GM19463 (cell line): ENCODE measurements at regions not wholly inside any gene's neighbourhood (a gene's known extent, or its start where the extent isn't known, plus 50 kb on each side); places are given as distances from the start of the nearest gene placed in this dataset.
"Not testable (repeated sequence)": the region's sequence is repeated elsewhere in the genome, so short reads cannot be mapped to it uniquely, and the experiment has no call there.

Source experiments
- ATAC-seq: cut with Tn5 transposase; IDR thresholded peaks from one replicate; pipeline ENCODE4 v1.9.1; 2021; ENCODE audit warnings: mild to moderate bottlenecking, moderate library complexity; ENCODE audit not compliant: unreplicated experiment

DNA sequence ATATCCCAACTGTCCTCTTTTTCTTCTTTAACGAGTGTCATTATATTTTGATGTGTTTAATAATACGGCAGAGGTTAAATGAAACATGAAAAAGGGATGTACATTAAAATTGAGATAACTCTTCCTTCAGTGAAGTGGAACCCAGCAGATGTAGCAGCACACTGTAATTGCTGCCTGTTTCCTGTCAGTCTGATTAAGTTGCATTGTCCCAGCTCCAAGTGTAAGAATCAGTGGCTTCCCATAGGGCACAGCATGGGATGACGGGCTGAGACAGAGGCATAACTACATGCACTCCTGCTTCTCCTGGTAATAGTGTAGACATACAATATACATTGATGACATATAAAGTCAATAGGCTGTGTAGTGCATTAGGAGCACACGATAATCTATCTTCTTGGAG is 175.8 kb upstream of the TCF4 start:
- no peak for ATAC-seq

- no peak for ATAC-seq
Observed at GRCh38 chr18:55763298-55763697, 175.3 kb upstream of the TCF4 start.

DNA sequence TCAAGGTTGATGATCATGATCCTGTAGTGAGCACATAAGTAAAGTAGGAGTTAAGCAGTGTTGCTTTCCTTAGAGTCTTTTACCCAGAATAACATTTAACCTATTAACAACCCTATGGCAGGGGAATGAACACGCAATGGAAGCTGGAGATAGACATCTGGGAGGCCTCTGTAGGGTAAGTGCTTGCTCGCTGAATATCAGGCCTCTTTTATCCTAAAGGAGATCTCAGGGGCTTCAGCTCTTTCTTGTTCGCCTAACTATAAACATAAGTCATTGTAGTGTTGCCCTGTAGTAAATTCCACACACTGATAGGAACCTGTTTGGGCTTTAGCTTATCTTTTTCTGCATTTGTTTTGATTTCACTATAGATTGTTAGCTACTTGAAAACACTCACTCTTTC is 174.4 kb upstream of the TCF4 start:
- no peak for ATAC-seq

- no peak for ATAC-seq
Observed at GRCh38 chr18:55753643-55754263, 165.8 kb upstream of the TCF4 start.

GRCh38 chr18:55751476-55751875 is 163.5 kb upstream of the TCF4 start:
- ATAC-seq: no peak

DNA sequence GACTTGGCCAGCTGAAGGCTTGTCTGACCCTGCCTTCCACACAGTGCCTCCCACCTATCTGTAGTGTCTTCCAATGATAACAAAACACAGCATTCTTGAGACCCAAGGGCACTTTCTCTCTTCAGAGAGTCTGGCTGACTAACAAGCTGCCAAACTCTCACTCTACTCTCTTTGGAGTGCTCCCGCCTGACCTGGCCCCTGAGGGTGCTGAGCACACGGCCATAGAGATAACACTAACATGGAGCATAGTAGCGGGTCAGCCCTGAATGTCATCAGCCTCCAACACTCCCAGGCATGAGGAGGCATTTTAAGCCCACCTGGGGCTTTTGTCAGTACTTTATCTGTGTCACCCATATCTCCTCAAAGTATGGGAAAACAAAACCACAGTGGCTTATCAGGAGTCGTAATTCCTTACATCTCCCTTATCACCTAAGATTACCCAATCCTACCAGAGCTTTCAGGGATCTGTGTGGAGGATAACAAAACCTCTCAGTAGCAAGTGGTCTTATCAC is 160.3 kb upstream of the TCF4 start:
- no peak for ATAC-seq

DNA sequence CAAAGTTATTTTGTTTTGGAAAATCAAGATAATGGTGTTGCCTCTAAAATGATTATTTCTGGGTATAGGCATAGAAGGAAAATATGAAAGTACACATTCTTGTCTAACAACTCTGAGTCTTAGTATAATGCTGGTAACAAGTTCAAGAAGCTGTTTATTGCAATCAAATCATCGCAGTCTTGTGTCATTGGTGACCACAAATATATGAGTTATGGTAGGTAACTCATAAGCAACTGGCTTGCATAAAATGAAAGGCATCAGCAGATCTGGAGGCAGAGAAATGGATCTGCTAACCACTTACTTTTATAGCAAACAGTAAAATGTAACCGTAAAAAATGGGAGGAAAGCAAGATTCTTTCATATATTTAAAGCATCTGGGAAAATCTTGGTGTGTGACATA is 156.2 kb upstream of the TCF4 start:
- ATAC-seq: no peak

- no peak for ATAC-seq
Observed at GRCh38 chr18:55743736-55744135, 155.7 kb upstream of the TCF4 start.

DNA sequence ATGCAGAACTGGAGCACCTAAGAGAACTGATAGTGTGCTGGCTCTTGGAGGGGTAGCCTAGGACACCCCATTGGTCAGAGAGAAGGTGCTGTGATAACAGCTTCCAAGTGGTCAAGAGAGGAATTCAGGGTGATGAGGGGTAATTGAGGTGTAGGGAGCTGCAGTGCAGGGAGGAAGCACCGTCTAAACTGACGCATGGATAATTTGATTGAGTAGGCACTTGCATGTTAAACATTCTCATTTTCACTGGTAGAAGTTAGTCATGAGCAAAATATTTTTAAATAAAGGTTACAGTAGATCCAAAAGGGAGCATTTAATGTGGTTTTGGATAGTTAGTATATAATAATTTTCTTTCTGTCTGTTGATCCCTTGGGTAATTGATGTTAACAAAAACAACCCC is 155.1 kb upstream of the TCF4 start:
- ATAC-seq: no peak

DNA sequence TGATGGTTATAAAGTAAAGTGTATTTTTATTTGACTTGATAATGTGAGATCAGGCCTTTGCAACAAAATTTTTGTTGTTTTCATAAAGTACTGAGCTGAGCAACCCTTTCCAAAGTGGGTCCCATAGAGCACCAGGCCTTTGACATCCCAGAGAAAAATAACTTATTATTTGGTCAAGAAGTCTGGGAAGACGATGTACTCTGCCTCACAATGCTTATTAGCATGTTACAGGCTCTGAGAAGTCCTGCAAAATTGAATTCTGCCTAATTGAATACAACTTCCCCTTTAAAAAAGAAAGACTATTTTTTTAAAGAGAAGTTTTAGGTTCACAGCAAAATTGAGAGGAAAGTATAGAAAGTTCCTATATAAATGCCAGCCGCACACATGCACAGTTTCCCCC is 151.5 kb upstream of the TCF4 start:
- ATAC-seq: no peak

- no peak for ATAC-seq
Observed at GRCh38 chr18:55738483-55739114, 150.6 kb upstream of the TCF4 start.

GRCh38 chr18:55737781-55738468 is 149.9 kb upstream of the TCF4 start:
- ATAC-seq: no peak

- ATAC-seq: no peak
Observed at GRCh38 chr18:55737266-55737665, 149.3 kb upstream of the TCF4 start.

GRCh38 chr18:55735969-55736368 is 148.0 kb upstream of the TCF4 start:
- no peak for ATAC-seq

GRCh38 chr18:55735199-55735855 is 147.3 kb upstream of the TCF4 start:
- ATAC-seq: no peak

- ATAC-seq: no peak
Observed at GRCh38 chr18:55732227-55733106, 144.5 kb upstream of the TCF4 start.

DNA sequence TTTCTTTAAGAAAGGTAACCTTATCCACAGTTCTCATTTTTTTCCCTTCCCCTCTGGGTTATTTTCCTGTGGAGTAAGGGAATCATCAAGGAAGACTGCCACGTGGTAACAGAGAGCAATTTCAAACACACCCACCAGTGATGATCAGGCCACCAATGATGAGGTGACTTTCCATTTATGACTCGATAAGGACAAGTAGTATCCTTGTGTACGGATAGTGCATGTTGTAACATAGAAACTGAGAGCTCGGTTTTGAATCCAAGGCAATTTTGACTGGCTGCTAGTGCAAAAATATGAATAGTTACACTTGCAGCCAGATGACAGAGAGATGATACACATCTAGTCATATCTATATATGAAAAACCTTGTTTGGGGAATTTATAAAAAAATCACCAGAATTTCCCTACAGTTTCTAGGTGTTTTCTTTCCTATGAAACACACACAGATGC is 143.6 kb upstream of the TCF4 start:
- ATAC-seq: no peak

- not testable (repeated sequence) for ATAC-seq
Observed at GRCh38 chr18:55721006-55721405, 133.0 kb upstream of the TCF4 start.

DNA sequence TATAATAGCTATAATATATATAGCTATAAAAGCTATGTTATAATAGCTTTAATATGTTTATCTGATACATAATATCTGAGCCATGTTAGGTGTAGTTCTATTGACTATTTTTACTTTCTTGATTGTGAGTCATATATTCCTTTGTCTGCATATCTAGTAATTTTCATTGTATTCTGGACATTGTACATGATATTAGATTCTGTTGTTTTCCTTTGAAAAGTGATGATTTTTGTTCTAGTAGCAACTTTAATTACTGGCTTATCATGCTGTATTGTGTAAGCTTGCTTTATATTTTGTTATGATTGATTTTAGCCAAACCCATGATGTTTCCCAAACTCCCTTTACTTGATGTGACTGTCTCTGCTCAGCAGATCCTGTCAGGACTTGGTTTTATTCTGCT is 125.7 kb upstream of the TCF4 start:
- ATAC-seq: no peak

DNA sequence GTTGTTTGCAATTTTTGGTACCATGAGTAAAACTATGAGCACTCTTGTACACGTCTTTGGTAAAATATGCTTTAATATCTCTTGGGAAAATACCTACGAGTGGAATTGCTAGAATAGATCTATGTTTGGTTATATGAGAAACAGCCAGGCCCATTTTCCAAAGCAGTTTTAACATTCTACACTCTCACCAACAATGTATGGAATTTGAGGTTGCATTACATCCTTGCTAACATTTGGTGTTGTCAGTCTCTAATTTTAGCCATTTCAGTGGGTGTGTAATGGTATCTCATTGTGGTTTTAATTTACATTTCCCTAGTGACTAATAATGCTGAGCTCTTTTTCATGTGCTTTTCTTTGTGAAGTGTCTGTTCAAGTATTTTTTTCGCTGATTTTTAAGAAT is 118.9 kb upstream of the TCF4 start:
- ATAC-seq: no peak
